HG03039 (cell line): ENCODE measurements at regions not wholly inside any gene's neighbourhood (a gene's known extent, or its start where the extent isn't known, plus 50 kb on each side); places are given as distances from the start of the nearest gene placed in this dataset.
"Not testable (repeated sequence)": the region's sequence is repeated elsewhere in the genome, so short reads cannot be mapped to it uniquely, and the experiment has no call there.

Experiments
- ATAC-seq: cut with Tn5 transposase; IDR thresholded peaks from one replicate; pipeline ENCODE4 v1.9.1; 2021; ENCODE audit warnings: mild to moderate bottlenecking, moderate library complexity; ENCODE audit not compliant: unreplicated experiment

GRCh38 chr10:47711428-47711827, 52.0 kb downstream of the SYT15B start:
- ATAC-seq, result not testable (repeated sequence)

DNA sequence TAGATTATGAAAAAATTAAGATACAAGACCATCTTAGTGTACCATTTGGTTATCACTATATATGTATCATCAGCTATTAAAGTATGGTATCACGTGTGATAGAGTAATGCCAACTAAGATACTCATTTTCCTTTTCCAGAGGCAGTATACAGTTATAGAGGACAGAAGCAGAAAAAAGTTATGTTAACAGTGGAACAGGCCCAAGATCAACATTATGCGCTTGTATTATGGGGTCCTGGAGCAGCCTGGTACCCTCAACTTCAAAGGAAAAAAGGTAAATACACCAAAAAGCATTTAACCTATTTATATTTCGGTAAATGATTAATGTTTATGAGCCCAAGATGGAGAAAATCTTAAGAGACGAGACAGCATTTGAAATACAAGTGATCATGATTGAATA, 52.9 kb downstream of the SYT15B start:
- ATAC-seq, result not testable (repeated sequence)

- peak; percentile 90 for ATAC-seq
Observed at GRCh38 chr10:47705698-47706414, 57.5 kb downstream of the SYT15B start.

- ATAC-seq, result not testable (repeated sequence)
Observed at GRCh38 chr10:47701285-47701684, 62.1 kb downstream of the SYT15B start.

GRCh38 chr10:47699854-47700253, 63.5 kb downstream of the SYT15B start:
- not testable (repeated sequence) for ATAC-seq

DNA sequence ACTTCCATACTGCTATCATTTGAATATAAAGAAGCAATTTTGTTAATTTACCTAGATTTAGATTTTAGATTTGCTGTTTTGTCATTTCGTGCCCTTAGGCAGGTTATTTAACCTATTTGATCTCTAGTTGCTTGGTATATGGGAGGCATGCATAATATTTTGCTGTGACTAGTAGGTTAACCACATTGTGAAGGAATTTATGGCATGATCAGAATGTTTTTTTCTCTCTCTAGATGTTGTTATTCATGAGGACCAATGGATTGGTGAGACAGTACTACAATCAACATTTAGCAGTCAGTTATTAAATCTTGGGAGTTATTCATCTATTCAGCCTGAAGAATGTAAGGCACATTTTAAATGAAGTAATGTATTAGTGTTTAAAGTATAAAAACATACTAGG, 67.2 kb downstream of the SYT15B start:
- not testable (repeated sequence) for ATAC-seq

DNA sequence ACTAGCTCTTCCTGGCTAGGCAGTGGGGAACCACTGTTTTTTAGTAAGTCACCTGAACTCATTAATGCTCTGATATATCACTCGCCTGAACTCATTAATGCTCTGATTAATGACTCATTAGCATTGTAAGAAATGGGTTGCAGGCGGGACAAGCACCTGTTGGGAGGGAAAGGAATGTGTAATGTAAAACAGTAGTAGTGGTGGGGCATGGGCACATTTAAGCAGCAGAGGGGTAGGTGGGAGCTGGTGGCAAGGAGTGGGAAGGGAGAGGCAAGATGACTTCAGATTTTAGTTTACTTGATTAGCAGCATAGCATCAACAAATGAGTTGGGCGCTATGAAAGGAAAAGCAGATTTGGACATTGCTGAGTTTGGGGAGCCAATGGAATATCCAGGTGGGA, 68.2 kb downstream of the SYT15B start:
- ATAC-seq, result not testable (repeated sequence)

GRCh38 chr10:47690304-47690703, 73.1 kb downstream of the SYT15B start:
- ATAC-seq, result not testable (repeated sequence)

GRCh38 chr10:47683826-47684475, 79.4 kb downstream of the SYT15B start:
- not testable (repeated sequence) for ATAC-seq

DNA sequence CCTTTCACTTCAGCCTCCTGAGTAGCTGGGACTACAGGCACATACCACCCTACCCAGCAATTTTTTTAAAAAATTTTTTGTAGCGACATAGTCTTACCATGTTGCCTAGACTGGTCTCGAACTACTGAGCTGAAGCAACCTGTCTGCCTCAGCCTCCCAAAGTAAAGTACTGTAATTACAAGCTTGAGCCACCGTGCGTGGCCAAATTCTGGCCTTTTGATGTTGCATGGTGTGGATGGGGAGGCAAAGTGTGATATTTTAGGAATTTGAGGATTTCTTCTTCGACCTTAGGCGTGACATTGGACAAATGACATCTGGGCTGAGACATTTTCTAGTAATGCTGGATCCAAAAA, 81.8 kb downstream of the SYT15B start:
- ATAC-seq, result not testable (repeated sequence)

DNA sequence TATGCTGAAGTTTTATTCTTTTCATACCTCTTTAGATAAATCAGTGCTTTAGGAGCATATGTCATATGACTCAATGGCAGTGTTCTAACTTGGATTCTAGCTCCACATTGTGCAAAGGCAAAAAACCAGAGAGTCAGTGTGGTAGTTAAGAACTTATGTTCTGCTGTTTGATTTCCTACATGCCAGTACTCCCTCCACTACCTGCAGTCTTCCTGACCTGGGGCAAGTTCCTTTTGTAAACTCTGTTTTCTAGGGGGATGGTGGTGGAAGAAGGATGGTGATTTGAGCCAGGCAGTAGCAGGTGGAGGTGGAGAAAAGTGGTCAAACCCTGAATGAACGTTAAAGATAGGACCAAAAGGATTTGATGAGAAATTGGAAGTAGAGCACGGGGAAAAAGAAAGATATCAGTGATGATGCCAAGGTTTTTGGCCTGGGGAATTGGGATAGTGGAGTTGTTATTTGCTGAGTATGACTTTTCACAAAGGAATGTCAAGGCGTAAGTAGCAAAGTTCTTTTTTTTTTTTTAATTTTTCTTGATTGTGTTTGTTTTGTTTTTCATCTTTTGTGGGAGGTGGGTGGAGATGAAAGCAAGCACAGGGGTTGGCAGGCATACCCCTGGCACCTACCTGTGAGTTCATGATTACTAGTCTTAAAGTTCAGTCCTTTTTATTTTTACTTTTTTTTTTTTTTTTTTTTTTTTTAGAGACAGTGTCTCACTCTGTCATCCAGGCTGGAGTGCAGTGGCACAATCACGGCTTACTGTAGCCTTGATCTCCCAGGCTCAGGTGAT, 82.3 kb downstream of the SYT15B start:
- ATAC-seq, result not testable (repeated sequence)

GRCh38 chr10:47676102-47676501, 87.3 kb downstream of the SYT15B start:
- not testable (repeated sequence) for ATAC-seq

DNA sequence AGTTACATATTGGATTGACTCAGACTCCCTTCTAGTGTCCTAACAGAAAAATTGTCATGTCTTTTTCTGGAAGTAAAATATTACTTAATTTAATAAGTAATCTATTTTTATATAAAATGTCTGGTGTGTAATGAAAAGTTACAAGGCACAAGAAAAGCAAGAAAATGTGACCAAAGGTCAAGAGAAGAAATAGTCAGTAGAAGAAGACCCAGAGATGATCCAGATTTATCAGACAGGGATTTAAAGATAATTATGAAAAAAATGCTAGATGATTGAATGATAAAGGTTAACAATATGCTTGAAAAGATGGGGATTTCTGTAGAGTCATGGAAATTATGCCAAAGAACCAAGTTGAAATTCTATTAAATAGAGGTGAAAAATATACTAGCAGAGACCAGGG, 87.8 kb downstream of the SYT15B start:
- ATAC-seq, result not testable (repeated sequence)

DNA sequence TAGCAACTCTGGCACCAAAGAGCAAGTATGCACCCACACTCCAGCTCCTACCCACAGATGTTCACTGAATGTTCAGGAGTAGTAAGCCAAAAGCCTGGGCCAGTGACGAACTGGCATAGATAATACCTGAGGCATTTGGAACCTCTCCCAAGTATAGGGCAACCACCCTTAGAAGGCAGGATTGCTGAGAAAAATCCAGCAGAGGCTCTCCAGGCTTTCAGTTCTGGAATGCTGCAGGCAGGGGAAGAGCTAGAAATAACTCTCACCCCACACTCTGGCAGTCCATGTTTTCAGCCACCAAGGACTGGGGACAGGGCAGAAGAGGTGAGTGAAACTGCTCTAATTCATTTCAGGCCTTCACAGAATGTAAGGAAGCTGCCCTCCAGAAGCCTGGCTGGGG, 90.3 kb downstream of the SYT15B start:
- not testable (repeated sequence) for ATAC-seq

- not testable (repeated sequence) for ATAC-seq
Observed at GRCh38 chr10:47670857-47671256, 92.5 kb downstream of the SYT15B start.

DNA sequence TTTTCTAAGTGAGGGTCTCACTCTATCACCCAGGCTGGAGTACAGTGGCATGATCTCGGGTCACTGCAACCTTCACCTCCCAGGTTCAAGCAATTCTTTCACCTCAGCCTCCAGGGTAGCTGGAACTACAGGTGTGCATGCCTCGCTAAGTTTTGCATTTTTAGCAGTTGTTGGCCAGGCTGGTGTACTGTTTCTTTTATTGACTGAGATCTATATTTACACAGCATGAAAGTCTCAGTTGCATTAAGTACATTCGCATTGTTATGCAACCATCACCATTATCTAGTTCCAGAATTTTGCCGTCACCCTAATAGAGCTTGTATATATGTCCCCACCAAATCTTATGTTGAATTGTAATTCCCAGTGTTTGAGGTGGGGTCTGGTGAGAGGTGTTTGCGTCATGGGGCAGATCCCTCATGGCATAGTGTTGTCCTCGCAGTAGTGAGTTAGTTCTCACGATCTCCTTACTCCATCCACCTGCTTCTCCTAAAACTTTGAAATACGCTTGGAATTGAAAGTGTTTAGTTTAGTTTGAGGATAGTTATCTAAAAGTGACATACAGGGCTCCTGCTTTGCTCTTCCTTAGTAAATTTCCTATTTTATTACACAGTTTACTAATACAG, 101.3 kb downstream of the SYT15B start:
- not testable (repeated sequence) for ATAC-seq

DNA sequence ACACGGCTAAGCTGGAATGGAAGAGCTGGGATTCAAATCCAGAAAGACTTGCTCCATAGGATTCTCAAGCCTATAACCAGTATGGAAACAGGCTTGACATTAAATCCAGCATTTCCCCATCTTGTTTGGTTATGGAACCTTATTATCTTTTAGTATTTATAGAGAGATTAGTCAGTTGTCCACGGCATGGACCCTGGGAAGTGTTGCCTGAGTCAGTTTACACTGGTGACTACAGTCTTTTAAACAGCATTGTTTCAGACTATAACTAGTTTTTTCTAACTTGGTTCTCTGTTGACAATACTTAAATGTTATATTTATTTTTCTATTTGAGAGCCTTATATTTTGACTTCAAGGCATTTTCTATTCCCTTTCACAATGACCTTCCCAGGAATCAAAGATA, 106.7 kb downstream of the SYT15B start:
- not testable (repeated sequence) for ATAC-seq

- not testable (repeated sequence) for ATAC-seq
Observed at GRCh38 chr10:47654161-47654560, 109.2 kb downstream of the SYT15B start.

GRCh38 chr10:47648594-47648993, 114.8 kb downstream of the SYT15B start:
- not testable (repeated sequence) for ATAC-seq

- not testable (repeated sequence) for ATAC-seq
Observed at GRCh38 chr10:47647523-47648101, 115.8 kb downstream of the SYT15B start.
